KBM-7 (cell line): ENCODE measurements at regions not wholly inside any gene's neighbourhood (a gene's known extent, or its start where the extent isn't known, plus 50 kb on each side); places are given as distances from the start of the nearest gene placed in this dataset.
"Not testable (repeated sequence)": the region's sequence is repeated elsewhere in the genome, so short reads cannot be mapped to it uniquely, and the experiment has no call there.

Experiments
- DNase-seq: peaks from one replicate; pipeline ENCODE4 v3.0.0-alpha.2; 2015
- in situ Hi-C: fragments of 300-500 bp; cut with MboI; formaldehyde crosslinking; loops from 2 replicates; pipeline ENCODE4 v1.14.3; 2020; ENCODE audit warnings: low sequenced_read_pairs, low pct_unique_long_range_greater_than_20kb, mixed read lengths

DNA sequence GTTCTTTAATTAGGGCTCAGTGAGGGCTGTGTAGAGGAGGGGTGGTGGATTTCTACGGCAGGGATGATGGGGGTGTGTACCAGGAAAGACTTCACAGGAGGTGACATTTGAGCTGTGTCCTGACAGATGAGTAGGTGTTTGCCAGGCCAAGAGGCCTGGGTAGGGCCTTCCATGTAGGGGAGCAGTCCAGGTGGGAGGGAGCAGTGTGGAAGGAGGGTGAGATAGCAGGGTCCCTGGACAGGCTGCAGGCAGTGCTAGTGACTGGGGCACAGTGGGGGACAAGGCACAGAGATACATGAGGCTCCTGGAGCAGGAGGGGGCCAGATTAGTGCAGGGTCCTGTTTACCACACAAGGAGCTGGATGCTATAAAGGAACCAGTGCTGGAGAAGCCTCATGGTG, 147.9 kb upstream of the CADM1 start:
- in situ Hi-C loops, result no loop called here

DNA sequence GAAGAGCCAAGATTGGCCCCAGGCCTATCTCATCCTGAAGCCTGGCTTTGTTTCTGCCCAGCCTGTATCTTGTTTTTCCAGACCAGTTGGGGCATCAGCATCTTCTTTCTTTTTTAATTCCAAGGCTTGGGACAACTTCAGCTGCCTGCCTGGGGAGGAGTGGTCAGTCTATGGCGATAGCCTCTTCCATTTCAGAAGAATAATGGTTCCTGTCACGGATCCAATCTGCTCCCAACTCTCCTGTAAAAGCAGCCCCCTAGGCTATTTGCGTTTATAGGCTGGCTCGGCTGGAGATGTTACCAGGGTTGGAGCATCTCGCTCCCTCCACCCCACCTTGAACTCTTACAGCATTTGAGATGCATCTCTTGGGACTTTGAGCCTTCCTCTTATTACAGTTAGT, 145.2 kb upstream of the CADM1 start:
- DNase-seq, result no peak
- in situ Hi-C loops, result no loop called here

More for the DNA sequence above, 147.9 kb upstream of the CADM1 start:
- no peak for DNase-seq

DNA sequence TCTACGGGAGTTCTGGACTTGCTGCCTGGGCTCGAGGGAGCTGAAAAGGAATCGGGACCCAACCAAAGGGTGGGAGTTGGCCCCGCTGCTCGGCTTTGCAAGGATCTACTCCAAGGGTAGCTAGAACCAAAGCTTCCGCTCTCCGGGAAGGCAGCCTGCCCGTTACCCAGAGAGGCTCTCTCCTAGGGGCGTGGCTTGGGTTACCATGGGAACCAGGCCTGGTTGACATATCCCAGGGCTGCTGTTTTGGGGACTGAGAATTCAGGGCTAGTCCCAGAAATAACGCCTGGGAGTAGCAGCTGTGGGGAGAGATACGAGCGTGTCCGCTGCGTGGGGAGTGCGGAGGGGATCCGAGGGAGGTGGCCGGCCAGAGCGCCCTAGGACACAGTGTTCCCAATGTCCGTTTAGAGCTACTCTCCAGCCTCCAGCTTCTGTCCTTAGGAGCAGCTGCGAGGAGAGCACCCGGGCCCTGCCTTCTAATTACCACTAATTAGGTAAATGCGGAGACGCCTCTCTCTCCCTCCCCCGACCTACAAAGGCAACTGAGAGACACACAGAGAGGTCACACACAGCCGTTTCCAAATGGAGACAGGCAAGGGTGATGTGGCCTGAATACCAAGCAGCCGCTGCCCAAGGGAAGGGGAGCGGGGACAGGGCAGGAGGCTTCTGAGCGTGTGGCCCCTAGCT, 141.6 kb upstream of the CADM1 start:
- in situ Hi-C loops, result no loop called here
- no peak for DNase-seq

DNA sequence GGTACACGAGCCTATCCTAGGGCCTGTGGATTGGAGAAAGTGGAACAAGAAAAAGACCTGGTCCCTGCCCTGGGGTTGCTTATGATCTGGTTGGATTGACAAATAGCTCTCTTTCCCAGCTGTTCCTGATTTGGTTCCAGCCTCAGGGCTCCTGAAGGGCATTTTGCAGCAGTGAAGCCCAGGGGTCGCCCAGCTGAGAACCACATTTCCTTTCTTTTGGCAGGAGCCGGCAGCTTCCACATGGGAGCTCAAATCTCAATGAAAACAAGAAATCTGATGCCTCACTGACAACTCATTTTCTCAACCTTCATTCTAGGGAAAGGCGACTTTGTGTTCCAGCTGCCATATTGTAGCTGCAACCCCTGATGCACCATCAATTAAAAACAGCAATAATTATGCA, 140.6 kb upstream of the CADM1 start:
- in situ Hi-C loops, result no loop called here
- no peak for DNase-seq

DNA sequence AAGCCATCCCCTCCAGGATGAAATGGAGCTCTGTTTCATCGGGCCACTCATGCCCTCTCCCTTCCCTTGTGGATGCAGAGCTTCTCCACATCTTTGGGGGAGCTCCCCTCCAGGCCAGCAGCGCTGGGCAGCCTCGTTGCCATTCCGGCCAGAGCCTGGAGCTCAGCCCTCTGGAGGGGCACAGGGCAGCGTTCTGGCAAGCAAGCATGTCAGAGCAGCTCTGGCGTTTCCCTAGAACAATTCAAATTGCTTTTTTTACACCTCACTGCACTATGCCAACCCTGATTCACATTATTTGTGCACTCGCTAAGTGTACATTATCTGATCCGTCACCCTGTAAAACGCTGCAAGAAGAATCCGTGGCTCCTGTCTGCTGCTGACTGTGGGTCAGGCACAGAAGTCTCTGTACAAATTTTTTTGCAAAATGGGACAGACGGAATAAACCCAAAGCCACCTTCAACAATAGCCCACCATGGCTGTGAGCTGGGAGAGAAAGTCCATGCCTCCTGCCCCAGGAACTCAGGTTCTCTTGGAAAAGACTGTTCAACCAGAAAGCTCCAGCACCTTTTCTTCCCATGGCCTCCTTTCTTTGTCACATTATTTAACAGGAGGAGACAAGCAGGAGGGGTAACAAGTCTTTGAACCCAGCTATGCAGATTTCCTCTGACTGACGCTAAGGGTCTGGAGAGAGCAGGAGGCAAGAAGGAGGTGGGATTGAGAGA, 139.5 kb upstream of the CADM1 start:
- in situ Hi-C loops, result no loop called here
- DNase-seq, result no peak

DNA sequence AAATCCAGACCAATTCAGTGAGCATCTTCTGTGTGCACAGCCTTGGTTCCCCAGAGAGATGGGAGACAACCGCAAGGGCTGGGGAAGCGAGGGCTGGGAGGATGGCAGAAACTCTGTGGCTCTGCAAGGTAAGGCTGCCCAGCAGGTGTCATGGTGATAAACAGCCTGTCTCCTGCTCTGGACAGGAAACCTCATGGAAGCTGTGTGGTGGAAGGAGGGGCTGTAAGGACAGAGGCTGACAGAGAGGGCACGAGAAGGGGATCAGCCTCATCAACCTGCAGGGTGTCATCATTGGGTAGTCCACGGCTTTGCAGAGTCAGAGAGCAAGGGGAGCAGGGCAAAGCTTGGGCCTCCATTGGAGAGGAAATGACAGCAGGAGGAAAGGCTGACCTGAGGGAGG, 138.4 kb upstream of the CADM1 start:
- no peak for DNase-seq

DNA sequence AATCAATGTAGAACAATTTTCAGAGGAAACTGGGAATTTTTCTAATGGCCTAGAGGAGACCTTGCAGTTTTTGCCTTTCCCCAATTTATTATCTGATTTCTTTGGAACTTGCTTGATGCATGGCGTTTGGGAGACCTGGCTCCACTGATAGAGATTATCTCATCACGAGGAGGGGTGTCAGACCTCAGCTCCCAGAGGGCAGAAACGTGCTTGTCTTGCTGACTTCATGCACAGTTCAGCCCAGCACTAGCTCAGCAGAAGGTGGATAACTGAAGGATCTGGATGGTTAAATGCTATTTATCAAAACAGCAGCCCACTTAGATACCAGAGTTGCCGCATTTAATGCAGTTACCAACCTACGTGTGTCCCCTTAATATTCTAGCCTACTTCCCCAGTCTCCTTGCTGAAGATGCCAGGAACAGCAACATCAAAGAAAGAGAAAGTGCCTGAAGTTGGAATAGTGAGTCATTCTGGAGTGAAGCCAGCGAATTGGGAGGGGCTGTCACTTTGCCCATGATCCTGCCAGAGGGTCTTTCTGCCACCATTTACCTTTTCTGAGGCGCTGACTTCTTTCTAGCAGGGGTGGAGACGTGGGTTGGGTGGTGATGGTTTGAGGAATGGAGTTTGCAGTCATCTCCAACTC, 133.5 kb upstream of the CADM1 start:
- no peak for DNase-seq
- in situ Hi-C loops, result no loop called here

More for the DNA sequence above, 138.4 kb upstream of the CADM1 start:
- in situ Hi-C loops, result no loop called here

DNA sequence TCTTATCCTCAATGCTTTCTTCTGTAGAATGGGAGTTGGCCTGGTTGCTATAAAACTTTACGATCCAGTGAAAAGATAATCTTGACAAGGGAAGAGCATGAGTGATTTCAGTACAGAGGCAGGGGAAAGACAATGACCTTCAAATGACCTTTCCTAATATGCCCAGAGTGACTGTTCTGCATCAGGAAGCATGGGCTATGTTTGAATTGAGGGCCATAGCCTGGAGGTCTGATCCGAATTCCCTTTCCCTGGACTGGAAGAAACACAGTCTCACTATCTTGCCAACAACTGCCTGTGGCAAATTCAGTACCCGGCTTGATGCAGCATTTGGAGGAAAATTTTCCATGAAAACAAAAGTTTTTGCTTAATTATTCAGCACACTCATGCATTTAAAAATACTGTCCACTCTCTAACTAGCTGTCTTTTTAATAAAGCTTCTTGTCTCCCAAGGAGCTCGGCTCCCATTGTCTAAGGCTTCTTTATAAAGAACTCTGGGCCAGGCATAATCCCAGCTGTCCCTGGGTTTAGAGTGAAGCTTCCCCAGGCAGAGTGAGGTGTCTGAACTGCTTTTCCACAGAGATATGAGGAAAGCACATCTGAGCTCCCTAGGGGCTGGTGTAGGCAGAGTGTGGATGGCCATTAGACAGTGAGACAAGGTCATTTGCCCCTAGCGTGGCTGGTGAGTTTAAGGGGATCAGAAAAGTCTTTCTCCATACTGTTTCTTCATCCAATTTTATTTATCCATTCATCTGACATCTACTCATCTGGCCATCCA, 132.7 kb upstream of the CADM1 start:
- in situ Hi-C loops, result no loop called here
- DNase-seq, result no peak

DNA sequence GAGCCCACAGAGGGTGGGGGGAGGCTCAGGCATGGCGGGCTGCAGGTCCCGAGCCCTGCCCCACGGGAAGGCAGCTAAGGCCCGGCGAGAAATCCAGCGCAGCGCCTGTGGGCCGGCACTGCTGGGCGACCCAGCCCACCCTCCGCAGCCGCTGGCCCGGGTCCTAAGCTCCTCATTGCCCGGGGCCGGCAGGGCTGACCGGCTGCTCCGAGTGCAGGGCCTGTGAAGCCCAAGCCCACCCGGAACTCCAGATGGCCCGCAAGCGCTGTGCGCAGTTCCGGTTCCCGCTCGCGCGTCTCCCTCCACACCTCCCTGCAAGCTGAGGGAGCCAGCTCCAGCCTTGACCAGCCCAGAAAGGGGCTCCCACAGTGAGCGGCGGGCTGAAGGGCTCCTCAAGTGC, 129.8 kb upstream of the CADM1 start:
- in situ Hi-C loops, DNase-seq: not testable (repeated sequence)

DNA sequence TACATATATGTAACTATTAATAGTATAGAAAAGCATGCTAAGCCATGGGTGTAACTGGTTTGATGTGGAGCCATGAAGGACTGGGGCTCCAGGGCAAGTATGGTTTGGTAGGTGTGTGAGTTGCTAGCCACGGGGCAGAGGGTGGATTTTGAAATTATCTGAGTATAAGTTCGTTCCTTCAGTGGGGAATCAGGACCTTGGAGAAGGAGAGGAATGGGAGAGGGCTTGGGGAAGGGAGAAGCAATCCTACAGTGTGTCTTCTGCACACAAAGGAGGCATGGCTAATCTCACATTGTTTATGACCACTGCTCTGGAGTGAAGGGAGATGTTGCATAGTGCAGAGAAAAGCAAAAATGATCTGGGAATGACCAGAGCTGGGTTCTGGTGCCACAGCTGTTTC, 127.8 kb upstream of the CADM1 start:
- in situ Hi-C loops, result no loop called here
- DNase-seq, result no peak

DNA sequence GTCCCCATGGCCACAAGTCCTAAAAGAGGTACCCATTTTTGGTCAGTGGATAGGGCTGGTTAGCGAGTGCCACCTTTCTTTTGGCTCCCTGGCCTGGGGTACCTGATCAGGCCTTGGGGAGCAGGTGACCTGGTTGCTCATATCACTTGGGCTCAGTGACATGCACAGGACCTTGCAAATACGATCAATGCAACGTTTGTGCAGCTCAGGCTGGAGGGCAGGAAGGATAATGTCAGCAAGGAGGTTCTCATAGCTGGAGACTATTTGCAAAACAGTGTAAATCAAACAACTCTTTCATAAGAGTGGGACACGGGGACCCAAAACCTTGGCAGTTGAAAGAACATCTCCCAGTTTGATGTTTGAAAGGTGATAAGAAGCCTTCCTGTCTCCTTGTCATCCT, 127.4 kb upstream of the CADM1 start:
- in situ Hi-C loops, result no loop called here

DNA sequence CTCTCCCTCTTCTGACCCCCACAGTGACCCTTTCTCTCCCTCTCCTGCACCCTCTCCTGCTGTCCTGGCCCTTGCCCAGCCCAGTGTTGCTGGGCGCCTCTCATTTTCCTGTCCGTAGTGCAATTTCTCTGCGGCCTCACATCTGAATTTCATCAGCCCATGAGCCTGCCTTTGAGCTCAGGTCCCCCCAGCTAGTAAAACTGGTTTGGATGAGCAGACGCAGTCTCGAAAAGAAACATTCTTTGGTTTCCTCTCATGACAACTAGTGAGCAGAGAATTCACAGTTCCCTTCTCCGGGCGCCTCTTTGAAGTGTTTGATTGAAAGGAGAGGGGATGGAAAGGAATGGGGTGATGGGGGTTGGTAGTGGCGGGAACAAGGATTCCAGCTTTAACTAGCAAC, 126.0 kb upstream of the CADM1 start:
- in situ Hi-C loops, result no loop called here

More for the DNA sequence above, 127.4 kb upstream of the CADM1 start:
- DNase-seq, result no peak

DNA sequence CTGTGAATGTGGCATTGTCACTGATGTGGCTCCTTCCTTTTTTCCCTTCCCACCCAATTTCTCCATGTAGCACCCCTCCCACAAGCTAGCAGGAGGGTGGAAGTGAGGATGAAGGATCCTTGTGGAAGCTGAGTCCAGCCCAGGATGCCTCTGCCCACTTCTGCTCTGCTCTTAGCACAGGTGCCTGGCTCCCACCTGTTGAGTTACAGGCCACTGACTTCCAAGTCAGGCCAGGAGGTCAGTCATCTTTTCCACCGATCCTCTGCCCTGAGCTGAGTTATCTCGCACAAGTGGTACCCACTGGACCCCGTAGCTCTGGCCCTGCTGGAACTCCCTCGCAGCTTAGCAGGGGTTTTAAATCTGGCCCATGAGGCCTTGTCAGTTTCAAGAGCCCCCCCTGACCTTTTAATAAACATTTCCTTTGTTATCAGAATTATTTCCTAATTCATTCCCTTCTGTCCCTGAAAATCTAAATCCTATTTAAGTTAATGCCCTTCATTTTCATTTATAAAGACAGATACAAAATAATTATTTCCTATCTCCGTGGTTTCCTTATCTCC, 125.3 kb upstream of the CADM1 start:
- in situ Hi-C loops, result no loop called here
- DNase-seq, result no peak

More for the DNA sequence above, 126.0 kb upstream of the CADM1 start:
- no peak for DNase-seq

DNA sequence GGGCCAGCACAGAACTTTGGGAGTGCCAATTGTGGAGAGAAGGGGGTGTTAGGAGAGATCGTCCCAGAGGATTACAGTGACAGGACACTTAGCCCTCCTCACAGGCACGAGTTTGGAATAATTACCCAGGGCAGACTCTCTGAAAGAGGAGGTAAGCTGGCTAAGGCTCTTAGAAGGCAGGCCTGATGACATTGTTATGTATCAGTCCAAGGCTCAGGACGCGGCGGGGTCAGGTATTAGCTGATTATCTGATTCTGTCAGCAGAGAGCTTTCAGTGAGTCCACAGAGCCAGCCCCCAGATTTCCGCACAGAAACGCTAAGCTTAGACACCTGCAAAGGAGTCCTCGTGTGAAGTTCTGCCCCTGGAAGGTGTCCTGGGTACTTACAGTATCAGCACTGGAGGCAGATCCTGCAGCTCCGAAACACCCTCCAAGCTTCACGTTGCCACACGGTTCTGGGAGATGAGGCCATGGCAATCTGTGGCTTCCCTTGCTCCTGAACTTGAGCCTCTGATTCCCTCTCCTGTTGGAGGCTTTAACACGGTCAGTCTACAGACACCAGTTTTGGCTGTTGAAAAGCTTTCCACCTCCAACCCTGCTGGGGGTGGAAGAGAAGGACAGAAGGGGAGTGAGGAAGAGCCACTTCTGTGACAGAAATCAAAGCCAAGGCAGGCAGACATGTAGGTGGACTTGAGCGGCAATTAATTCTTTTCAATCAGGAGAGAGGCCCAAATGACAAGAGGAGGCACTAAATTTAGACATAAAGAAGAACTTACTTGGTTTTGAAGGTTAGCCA, 123.6 kb upstream of the CADM1 start:
- no peak for DNase-seq
- in situ Hi-C loops, result no loop called here

DNA sequence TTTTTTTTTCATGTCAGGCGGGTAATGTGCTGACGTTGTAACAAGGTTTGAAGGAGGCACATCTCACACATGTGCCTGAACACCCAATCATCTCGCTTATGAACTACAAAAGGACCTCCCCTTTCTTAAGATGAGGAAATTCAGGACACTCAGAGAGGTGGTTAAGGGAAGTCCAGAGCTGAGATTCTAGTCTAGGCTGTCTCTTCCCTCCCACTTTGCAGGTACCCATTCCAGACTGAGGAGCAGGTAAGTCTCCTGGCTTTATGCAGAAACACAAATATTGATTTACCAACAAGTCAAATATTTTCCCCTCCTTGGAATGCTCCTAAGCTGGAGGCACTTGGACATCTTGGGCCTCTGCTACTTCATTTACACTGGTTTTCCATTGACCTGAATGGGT, 122.9 kb upstream of the CADM1 start:
- in situ Hi-C loops, result no loop called here
- DNase-seq, result no peak

DNA sequence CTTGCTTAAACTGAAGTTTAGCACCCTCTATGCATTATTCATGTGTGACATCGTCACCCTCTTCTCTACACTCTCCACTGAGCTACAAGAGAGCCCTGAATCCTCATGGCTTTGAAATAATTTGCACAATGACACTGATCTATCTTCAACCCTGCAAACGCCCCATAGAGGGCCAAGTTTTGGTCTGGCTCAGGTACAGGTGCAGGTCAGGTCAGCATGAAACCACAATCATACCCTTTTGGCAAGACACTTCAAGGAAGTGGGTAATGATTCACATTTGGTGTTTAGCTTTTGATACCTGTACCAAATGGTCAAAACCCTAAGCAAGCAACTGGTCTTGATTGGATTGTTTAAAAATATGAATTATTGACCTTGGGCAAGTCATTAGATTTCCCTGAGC, 122.2 kb upstream of the CADM1 start:
- in situ Hi-C loops, result no loop called here
- DNase-seq, result no peak

DNA sequence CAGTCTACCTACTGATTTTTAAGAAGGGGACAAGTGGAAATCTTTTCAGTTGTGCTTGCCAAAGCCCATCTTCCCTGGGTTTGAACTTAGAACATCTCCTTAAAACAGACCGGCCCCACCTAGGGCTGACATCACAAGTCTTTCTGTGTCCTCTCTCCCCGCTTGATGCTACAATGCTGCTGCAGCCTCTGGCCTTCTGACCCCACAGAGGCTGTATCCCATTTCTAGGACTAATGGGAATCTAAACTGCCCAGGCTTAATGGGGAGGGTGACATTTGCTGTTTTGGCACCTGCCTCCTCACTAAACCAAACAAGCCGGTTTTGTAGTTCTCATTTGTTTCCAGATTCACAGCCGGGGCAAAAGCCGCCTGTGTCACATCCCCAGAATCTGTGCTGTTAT, 121.3 kb upstream of the CADM1 start:
- DNase-seq, result no peak
- in situ Hi-C loops, result no loop called here

DNA sequence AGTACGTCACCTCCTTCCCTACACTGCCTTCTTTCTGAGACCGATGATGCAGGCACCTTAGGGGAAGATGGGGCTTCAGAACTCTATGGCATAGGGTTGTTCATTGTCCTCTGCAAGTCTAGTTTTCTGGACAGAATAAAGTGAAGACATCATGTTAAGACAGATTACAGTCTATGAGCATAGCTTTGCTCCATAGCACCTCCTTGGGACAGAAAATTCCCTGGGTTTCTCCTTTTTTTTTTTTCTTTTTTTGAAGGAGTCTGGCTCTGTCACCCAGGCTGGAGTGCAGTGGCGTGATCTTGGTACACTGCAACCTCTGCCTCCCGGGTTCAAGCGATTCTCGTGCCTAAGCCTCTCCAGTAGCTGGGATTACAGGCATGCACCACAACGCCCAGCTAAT, 119.8 kb upstream of the CADM1 start:
- DNase-seq, result no peak
- in situ Hi-C loops, result no loop called here

DNA sequence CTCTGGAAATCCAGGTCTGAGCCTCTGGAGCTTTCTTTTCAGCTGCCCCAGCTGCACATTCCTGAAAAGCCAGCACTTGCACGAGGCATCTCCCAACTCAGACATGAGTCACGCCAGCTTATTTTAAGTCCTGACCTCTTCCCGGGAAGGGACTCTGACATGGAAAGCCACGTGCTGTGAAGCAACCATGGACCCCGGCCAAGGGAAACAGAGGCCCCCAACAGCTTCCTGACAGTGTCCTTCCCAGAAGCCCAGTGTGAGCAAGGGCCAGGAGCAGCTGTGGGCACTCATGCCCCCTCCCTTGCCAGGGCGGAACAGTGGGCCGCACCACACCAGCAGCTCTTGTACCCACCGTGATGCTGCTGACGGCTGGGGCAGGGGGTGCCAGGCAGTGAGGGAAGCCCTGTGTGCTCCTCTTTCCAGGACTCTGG, 118.8 kb upstream of the CADM1 start:
- no peak for DNase-seq
- in situ Hi-C loops, result no loop called here
